Natural killer cell (primary cell): ENCODE measurements at regions not wholly inside any gene's neighbourhood (a gene's known extent, or its start where the extent isn't known, plus 50 kb on each side); places are given as distances from the start of the nearest gene placed in this dataset.

ENCODE experiments used
- ATAC-seq, 3 donors: fragments of 150-1000 bp in 2 of 3; fragments of 200-7000 bp in 1 of 3; cut with Tn5 transposase; 1 replicate in 1 of 3; 2 replicates in 2 of 3; pipeline ENCODE4 v1.10.0; 2021; ENCODE audit warnings: mild to moderate bottlenecking in 2 of 3, moderate library complexity in 2 of 3
- DNase-seq, 2 donors: peaks; one replicate each; pipeline versions ENCODE4 v3.0.0 to v3.0.0-alpha.2; 2013 to 2021; ENCODE audit warnings: mixed read lengths in 1 of 2
- H3K27ac ChIP-seq: one replicate; pipeline ENCODE4 v1.5.1; 2013; ENCODE audit warnings: mild to moderate bottlenecking, low read length
- H3K27me3 ChIP-seq: one replicate; pipeline ENCODE4 v1.6.1; 2013; ENCODE audit warnings: low read length; ENCODE audit not compliant: control insufficient read depth, insufficient read depth
- H3K36me3 ChIP-seq: one replicate; pipeline ENCODE4 v1.6.1; 2013; ENCODE audit warnings: low read length; ENCODE audit not compliant: control insufficient read depth, insufficient read depth
- H3K4me1 ChIP-seq: one replicate; pipeline ENCODE4 v1.6.1; 2013; ENCODE audit warnings: low read length; ENCODE audit not compliant: control insufficient read depth, insufficient read depth
- H3K4me3 ChIP-seq: one replicate; pipeline ENCODE4 v1.5.1; 2013; ENCODE audit warnings: low read length
- H3K9me3 ChIP-seq: one replicate; pipeline ENCODE4 v1.6.1; 2013; ENCODE audit warnings: low read length; ENCODE audit not compliant: control insufficient read depth, insufficient read depth
- H3K27ac Mint-ChIP-seq, 2 donors: one replicate each; pipeline ENCODE4 v1.8.0; 2022; ENCODE audit warnings: mild to moderate bottlenecking in 2 of 2, mixed read lengths in 2 of 2, moderate library complexity in 1 of 2
- H3K27me3 Mint-ChIP-seq, 2 donors: one replicate each; pipeline ENCODE4 v1.8.0; 2022; ENCODE audit warnings: low read depth in 2 of 2, mixed read lengths in 2 of 2
- H3K36me3 Mint-ChIP-seq: one replicate; pipeline ENCODE4 v1.8.0; 2022; ENCODE audit warnings: mixed read lengths
- H3K4me1 Mint-ChIP-seq, 2 donors: one replicate each; pipeline ENCODE4 v1.8.0; 2022; ENCODE audit warnings: mixed read lengths in 2 of 2
- H3K4me3 Mint-ChIP-seq: one replicate; pipeline ENCODE4 v1.8.0; 2022; ENCODE audit warnings: mild to moderate bottlenecking, moderate library complexity, mixed read lengths
- H3K9me3 Mint-ChIP-seq, 2 donors: one replicate each; pipeline ENCODE4 v1.8.0; 2022; ENCODE audit warnings: mixed read lengths in 2 of 2
- CTCF ChIP-seq: fragments of 200-600 bp; IDR thresholded peaks from one replicate; pipeline ENCODE4 v1.8.0; 2022; ENCODE audit warnings: antibody characterized with exemption
- WGBS: methylation state at CpG from one replicate; pipeline ENCODE4 v1.1.7; 2013; ENCODE audit warnings: missing lambda C conversion rate; ENCODE audit not compliant: insufficient coverage; 5-methylcytosine and 5-hydroxymethylcytosine counted together
- intact Hi-C: fragments of 100-400 bp; cut with micrococcal nuclease; formaldehyde crosslinking; loops from one replicate; pipeline ENCODE4 v1.14.2; 2022

- H3K9me3 Mint-ChIP-seq = peaks cover 9 to 12% of the 10 kb centered on the region in 2 donors
- Histone ChIP-seq H3K27ac (no peak overlapping the region), H3K27me3 (no peaks in the 10 kb centered on the region), H3K9me3 (no peaks in the 10 kb centered on the region), H3K36me3 (no peaks in the 10 kb centered on the region), H3K4me1 (no peaks in the 10 kb centered on the region), H3K4me3 (no peak overlapping the region)
- no peaks in the 10 kb centered on the region for H3K27me3 Mint-ChIP-seq
- H3K36me3 Mint-ChIP-seq = no peaks in the 10 kb centered on the region
- ATAC-seq (no peak), DNase-seq (no peak)
- TF ChIP-seq CTCF = no peak
- no peak overlapping the region for H3K4me3 Mint-ChIP-seq
- no peak overlapping the region for H3K27ac Mint-ChIP-seq
- intact Hi-C loops = no loop called here
- no peaks in the 10 kb centered on the region for H3K4me1 Mint-ChIP-seq
These were observed 797.2 kb downstream of the BCKDHB start for GRCh38 chr6:80903711-80904110.

- no peak overlapping the region for H3K4me3 Mint-ChIP-seq
- no peak for TF ChIP-seq CTCF
- no peaks in the 10 kb centered on the region for H3K36me3 Mint-ChIP-seq
- H3K4me1 Mint-ChIP-seq = no peaks in the 10 kb centered on the region
- Histone ChIP-seq H3K4me1 (no peaks in the 10 kb centered on the region), H3K4me3 (no peak overlapping the region), H3K36me3 (no peaks in the 10 kb centered on the region), H3K9me3 (no peaks in the 10 kb centered on the region), H3K27ac (no peak overlapping the region), H3K27me3 (no peaks in the 10 kb centered on the region)
- no peak overlapping the region for H3K27ac Mint-ChIP-seq
- intact Hi-C loops = no loop called here
- ATAC-seq = no peak
- DNase-seq = no peak
- peaks cover 7 to 9% of the 10 kb centered on the region in 2 donors for H3K9me3 Mint-ChIP-seq
- H3K27me3 Mint-ChIP-seq = no peaks in the 10 kb centered on the region
- no CpG with 5 or more reads among the region's 2 CpGs for WGBS
These were observed 780.0 kb downstream of the BCKDHB start for GRCh38 chr6:80886475-80886874.

GRCh38 chr6:80872951-80873308 is 766.5 kb downstream of the BCKDHB start:
- no peaks in the 10 kb centered on the region for H3K27me3 Mint-ChIP-seq

More at GRCh38 chr6:80872951-80873308, 766.5 kb downstream of the BCKDHB start:
- Histone ChIP-seq H3K27me3 (no peaks in the 10 kb centered on the region), H3K36me3 (no peaks in the 10 kb centered on the region), H3K27ac (no peak overlapping the region), H3K4me3 (no peak overlapping the region), H3K4me1 (no peaks in the 10 kb centered on the region), H3K9me3 (no peaks in the 10 kb centered on the region)
- H3K27ac Mint-ChIP-seq = no peak overlapping the region
- no peak overlapping the region for H3K4me3 Mint-ChIP-seq
- ATAC-seq = no peak
- intact Hi-C loops = no loop called here
- H3K36me3 Mint-ChIP-seq = peaks cover 7% of the 10 kb centered on the region
- no peaks in the 10 kb centered on the region for H3K4me1 Mint-ChIP-seq
- WGBS = no CpG with 5 or more reads among the region's 1 CpG
- no peak for TF ChIP-seq CTCF
- DNase-seq = no peak
- peaks cover 13 to 21% of the 10 kb centered on the region in 2 donors for H3K9me3 Mint-ChIP-seq
